IMR-90 (cell line): ENCODE measurements at regions not wholly inside any gene's neighbourhood (a gene's known extent, or its start where the extent isn't known, plus 50 kb on each side); places are given as distances from the start of the nearest gene placed in this dataset.

ENCODE experiments used
- ATAC-seq: fragments of 200-7000 bp; cut with Tn5 transposase; 2 replicates; pipeline ENCODE4 v1.9.1; 2020; ENCODE audit warnings: low read depth, mild to moderate bottlenecking, moderate library complexity
- BruUV-seq: library from RNA; stranded (reverse); fragments of 400-500 nt; replicated peaks from 2 replicates; lab custom pipeline; 2021; lab: Mats Ljungman, UMichigan
- CTCF ChIA-PET: fragments of 300-600 bp; formaldehyde crosslinking; extraction: SDS; loops from one replicate; lab custom pipeline; 2021; ENCODE audit warnings: antibody characterized with exemption; lab: Yijun Ruan, JAX
- POLR2A ChIA-PET: fragments of 300-600 bp; sonication (Branson Sonifier 250); formaldehyde crosslinking; loops from one replicate; lab custom pipeline; 2022; ENCODE audit warnings: antibody characterized with exemption; ENCODE audit not compliant: unreplicated experiment; lab: Charles Lee
- DNase-seq: peaks from one replicate; pipeline ENCODE4 v3.0.0; 2013
- H2AFZ ChIP-seq: replicated peaks from 2 replicates; pipeline ENCODE3; 2013; ENCODE audit warnings: low read length, mild to moderate bottlenecking; ENCODE audit not compliant: poor library complexity
- H2AK5ac ChIP-seq: 2 replicates; pipeline ENCODE4 v1.6.1; 2013; ENCODE audit warnings: low read depth, low read length, inconsistent platforms
- H2AK9ac ChIP-seq: replicated peaks from 2 replicates; pipeline ENCODE3; 2013; ENCODE audit warnings: mild to moderate bottlenecking, low read depth, low read length, moderate library complexity; ENCODE audit not compliant: poor library complexity
- H2BK120ac ChIP-seq: 2 replicates; pipeline ENCODE4 v1.6.1; 2013; ENCODE audit warnings: low read depth, low read length, inconsistent platforms
- H2BK15ac ChIP-seq: 3 replicates; pipeline ENCODE4 v1.6.1; 2013; ENCODE audit warnings: low read depth, low read length, inconsistent platforms
- H2BK20ac ChIP-seq: 2 replicates; pipeline ENCODE4 v1.6.1; 2013; ENCODE audit warnings: low read depth, mild to moderate bottlenecking, inconsistent platforms, low read length, moderate library complexity
- H2BK5ac ChIP-seq: 2 replicates; pipeline ENCODE4 v1.6.1; 2013; ENCODE audit warnings: mild to moderate bottlenecking, low read depth, low read length, inconsistent platforms; ENCODE audit not compliant: poor library complexity, severe bottlenecking
- H3K14ac ChIP-seq: replicated peaks from 2 replicates; pipeline ENCODE4 v1.6.1; 2013; ENCODE audit warnings: low read depth, low read length, inconsistent platforms
- H3K18ac ChIP-seq: 2 replicates; pipeline ENCODE4 v1.6.1; 2013; ENCODE audit warnings: low read depth, low read length, control low read depth
- H3K23ac ChIP-seq: 2 replicates; pipeline ENCODE4 v1.6.1; 2013; ENCODE audit warnings: low read depth, low read length, inconsistent platforms
- H3K27ac ChIP-seq: 2 replicates; pipeline ENCODE4 v1.5.1; 2013; ENCODE audit warnings: mild to moderate bottlenecking, control low read depth, low read length; ENCODE audit not compliant: insufficient read depth
- H3K27me3 ChIP-seq: 2 replicates; pipeline ENCODE4 v1.6.1; 2013; ENCODE audit warnings: low read length; ENCODE audit not compliant: control insufficient read depth, insufficient read depth
- H3K36me3 ChIP-seq: 2 replicates; pipeline ENCODE4 v1.6.1; 2013; ENCODE audit warnings: low read length, mixed read lengths; ENCODE audit not compliant: control insufficient read depth, insufficient read depth
- H3K4ac ChIP-seq: 2 replicates; pipeline ENCODE4 v1.6.1; 2013; ENCODE audit warnings: low read depth, low read length, inconsistent platforms
- H3K4me1 ChIP-seq: 2 replicates; pipeline ENCODE4 v1.6.1; 2013; ENCODE audit warnings: low read length, mixed read lengths; ENCODE audit not compliant: control insufficient read depth, insufficient read depth
- H3K4me2 ChIP-seq: 2 replicates; pipeline ENCODE4 v1.6.1; 2013; ENCODE audit warnings: low read depth, mild to moderate bottlenecking, control low read depth, low read length, moderate library complexity
- H3K4me3 ChIP-seq: 2 replicates; pipeline ENCODE4 v1.5.1; 2013; ENCODE audit warnings: low read depth, mild to moderate bottlenecking, control low read depth, low read length, moderate library complexity; ENCODE audit not compliant: insufficient read depth
- H3K56ac ChIP-seq: 2 replicates; pipeline ENCODE4 v1.6.1; 2013; ENCODE audit warnings: low read length, inconsistent platforms; ENCODE audit not compliant: insufficient read depth; ENCODE audit errors: extremely low read depth
- H3K79me1 ChIP-seq, 2 experiments: 2 replicates each; pipeline ENCODE4 v1.6.1; 2013; ENCODE audit warnings: low read length in 2 of 2, inconsistent platforms in 1 of 2, low read depth in 1 of 2
- H3K9ac ChIP-seq: 2 replicates; pipeline ENCODE4 v1.6.1; 2013; ENCODE audit warnings: low read depth, low read length, control low read depth
- H3K9me1 ChIP-seq: 2 replicates; pipeline ENCODE4 v1.6.1; 2013; ENCODE audit warnings: low read length, inconsistent platforms; ENCODE audit not compliant: insufficient read depth
- H3K9me3 ChIP-seq: 2 replicates; pipeline ENCODE4 v1.6.1; 2013; ENCODE audit warnings: low read length; ENCODE audit not compliant: control insufficient read depth, insufficient read depth
- H4K20me1 ChIP-seq: 2 replicates; pipeline ENCODE4 v1.6.1; 2013; ENCODE audit warnings: low read length, inconsistent platforms; ENCODE audit not compliant: insufficient read depth
- H4K5ac ChIP-seq: 2 replicates; pipeline ENCODE4 v1.6.1; 2013; ENCODE audit warnings: mild to moderate bottlenecking, low read depth, low read length, control low read depth
- H4K8ac ChIP-seq, 2 experiments: 2 replicates each; pipeline ENCODE4 v1.6.1; 2013; ENCODE audit warnings: low read depth in 2 of 2, low read length in 2 of 2, control low read depth in 1 of 2, inconsistent platforms in 1 of 2
- H4K91ac ChIP-seq: 2 replicates; pipeline ENCODE4 v1.6.1; 2013; ENCODE audit warnings: low read depth, low read length, inconsistent platforms; ENCODE audit not compliant: insufficient read depth
- BHLHE40 ChIP-seq: fragments of 150-350 bp; IDR thresholded peaks from 2 replicates; pipeline ENCODE4 v1.6.1; 2016; ENCODE audit warnings: mild to moderate bottlenecking, low read depth, low read length
- CEBPB ChIP-seq: IDR thresholded peaks from 2 replicates; pipeline ENCODE4 v1.6.1; 2012; ENCODE audit warnings: low read depth, low read length, improper control_type of control experiment
- CHD1 ChIP-seq: IDR thresholded peaks from 2 replicates; pipeline ENCODE4 v1.6.1; 2012; ENCODE audit warnings: low read depth, low read length, improper control_type of control experiment
- CTCF ChIP-seq: conservative IDR thresholded peaks from 2 replicates; pipeline ENCODE4 v1.5.1; 2012; ENCODE audit warnings: mild to moderate bottlenecking, low read depth, low read length, improper control_type of control experiment
- ELK1 ChIP-seq: fragments of 150-350 bp; IDR thresholded peaks from 2 replicates; pipeline ENCODE4 v1.6.1; 2016; ENCODE audit warnings: low read depth, mild to moderate bottlenecking, low read length, moderate library complexity, borderline replicate concordance
- FOS ChIP-seq: fragments of 150-350 bp; IDR thresholded peaks from 2 replicates; pipeline ENCODE4 v1.6.1; 2016; ENCODE audit warnings: low read depth, low read length
- MAFK ChIP-seq: IDR thresholded peaks from 2 replicates; pipeline ENCODE4 v1.6.1; 2012; ENCODE audit warnings: low read depth, low read length, improper control_type of control experiment
- MAZ ChIP-seq: IDR thresholded peaks from 2 replicates; pipeline ENCODE4 v1.6.1; 2012; ENCODE audit warnings: low read depth, mild to moderate bottlenecking, low read length, improper control_type of control experiment, moderate library complexity, borderline replicate concordance
- MXI1 ChIP-seq: IDR thresholded peaks from 2 replicates; pipeline ENCODE4 v1.6.1; 2012; ENCODE audit warnings: low read depth, mild to moderate bottlenecking, low read length, moderate library complexity, borderline replicate concordance
- NFE2L2 ChIP-seq: fragments of 150-350 bp; IDR thresholded peaks from 2 replicates; pipeline ENCODE4 v1.6.1; 2016; ENCODE audit warnings: low read depth, mild to moderate bottlenecking, low read length
- POLR2A ChIP-seq: IDR thresholded peaks from 2 replicates; pipeline ENCODE4 v1.6.1; 2012; ENCODE audit warnings: mild to moderate bottlenecking, low read depth, low read length
- RAD21 ChIP-seq: IDR thresholded peaks from 2 replicates; pipeline ENCODE4 v1.6.1; 2012; ENCODE audit warnings: low read length, improper control_type of control experiment
- RCOR1 ChIP-seq: IDR thresholded peaks from 2 replicates; pipeline ENCODE4 v1.6.1; 2012; ENCODE audit warnings: mild to moderate bottlenecking, low read length, improper control_type of control experiment; ENCODE audit not compliant: insufficient replicate concordance
- RFX5 ChIP-seq: IDR thresholded peaks from 2 replicates; pipeline ENCODE4 v1.8.0; 2012; ENCODE audit warnings: low read depth, mild to moderate bottlenecking, low read length, moderate library complexity
- SMC3 ChIP-seq: fragments of 150-350 bp; IDR thresholded peaks from 2 replicates; pipeline ENCODE4 v1.6.1; 2016; ENCODE audit warnings: low read depth, mild to moderate bottlenecking, antibody characterized with exemption, low read length, moderate library complexity
- USF2 ChIP-seq: fragments of 150-350 bp; IDR thresholded peaks from 2 replicates; pipeline ENCODE4 v1.6.1; 2017; ENCODE audit warnings: mild to moderate bottlenecking, antibody characterized with exemption, low read length, low read depth
- WGBS, 2 experiments: methylation state at CpG; one replicate each; pipeline versions ENCODE4 v1.1.5 to v1.1.7; 2013; ENCODE audit warnings: missing lambda C conversion rate in 2 of 2; ENCODE audit not compliant: insufficient read length in 1 of 2; ENCODE audit errors: extremely low coverage in 2 of 2; 5-methylcytosine and 5-hydroxymethylcytosine counted together
- dilution Hi-C: fragments of 300-500 bp; cut with HindIII; formaldehyde crosslinking; loops from one replicate; pipeline ENCODE4 v1.14.3; 2018; ENCODE audit warnings: low sequenced_read_pairs; ENCODE audit not compliant: unreplicated experiment
- in situ Hi-C: fragments of 300-500 bp; cut with MboI; formaldehyde crosslinking; loops from 3 replicates; pipeline ENCODE4 v1.14.3; 2019; ENCODE audit warnings: low sequenced_read_pairs, inconsistent platforms, mixed read lengths
- intact Hi-C: fragments of 100-400 bp; cut with micrococcal nuclease; formaldehyde crosslinking; loops from 2 replicates; pipeline ENCODE4 v1.10.0; 2022

- Histone ChIP-seq H4K91ac (no peak overlapping the region), H3K27me3 (peaks cover 20% of the 10 kb centered on the region), H3K79me1 (no peaks in the 10 kb centered on the region), H3K36me3 (no peaks in the 10 kb centered on the region), H4K20me1 (no peaks in the 10 kb centered on the region), H3K27ac (no peak overlapping the region), H2AFZ (no peak overlapping the region), H3K9ac (no peak overlapping the region), H3K4me1 (no peaks in the 10 kb centered on the region), H3K9me3 (0 out of 2 replicates have a peak, but pooled peaks cover 2% of the 10 kb centered on the region), H2AK5ac (no peak overlapping the region), H3K4ac (no peak overlapping the region), H2BK5ac (no peak overlapping the region), H3K18ac (no peak overlapping the region), H3K4me3 (no peak overlapping the region), H2AK9ac (no peak overlapping the region), H2BK20ac (no peak overlapping the region), H3K14ac (no peak overlapping the region), H3K4me2 (no peak overlapping the region), H4K8ac (no peak overlapping the region), H4K5ac (no peak overlapping the region), H2BK15ac (no peak overlapping the region), H2BK120ac (no peak overlapping the region), H3K9me1 (no peaks in the 10 kb centered on the region), H3K56ac (no peak overlapping the region), H3K23ac (no peak overlapping the region)
- intact Hi-C loops (no loop called here), dilution Hi-C loops (no loop called here), in situ Hi-C loops (no loop called here)
- BruUV-seq = no TSS peak
- TF ChIP-seq MAFK (no peak), RFX5 (no peak), CEBPB (no peak), RCOR1 (no peak), MXI1 (no peak), USF2 (no peak), ELK1 (no peak), NFE2L2 (no peak), CTCF (no peak), BHLHE40 (no peak), FOS (no peak), CHD1 (no peak), MAZ (no peak), SMC3 (no peak), POLR2A (no peak), RAD21 (no peak)
- no CpG with 5 or more reads among the region's 3 CpGs for WGBS, 2 experiments
- POLR2A ChIA-PET = no interaction called here
- DNase-seq (no peak), ATAC-seq (no peak)
- CTCF ChIA-PET = interaction anchor here (0.6 kb wide), 1 partner anchor 141 kb away, joined by 3 read pairs; no protein-coding TSS in a partner anchor
Measured at GRCh38 chr3:107919239-107919638, 171.6 kb downstream of the CD47 start.
